ENCODE measurements at regions not wholly inside any gene's neighbourhood (a gene's known extent, or its start where the extent isn't known, plus 50 kb on each side); places are given as distances from the start of the nearest gene placed in this dataset.

- TF ChIP-seq ZNF263 (CRISPR knock-in tag; IDR thresholded peaks at IDR 0.05; ENCODE audit: low read depth), result no peak
- no peak for TF ChIP-seq PRDM15 (CRISPR knock-in tag; IDR thresholded peaks at IDR 0.05)
- TF ChIP-seq ERG (CRISPR knock-in tag; IDR thresholded peaks at IDR 0.05), result no peak
- TF ChIP-seq ARID4B (CRISPR knock-in tag; IDR thresholded peaks at IDR 0.05; ENCODE audit: borderline replicate concordance), result no peak
- no peak for TF ChIP-seq ZBTB43 (CRISPR knock-in tag; IDR thresholded peaks at IDR 0.05)
- no peak for TF ChIP-seq IRF2 (CRISPR knock-in tag; IDR thresholded peaks at IDR 0.05; ENCODE audit: borderline replicate concordance, low read depth)
- no peak for TF ChIP-seq SP1 (CRISPR knock-in tag; conservative IDR thresholded peaks at IDR 0.05)
- no peak for TF ChIP-seq EMX1 (CRISPR knock-in tag; IDR thresholded peaks at IDR 0.05)
- no peak for TF ChIP-seq ZNF317 (CRISPR knock-in tag; IDR thresholded peaks at IDR 0.05; ENCODE audit: borderline replicate concordance, low read depth)
- no peak for TF ChIP-seq HMGXB4 (CRISPR knock-in tag; IDR thresholded peaks at IDR 0.05)
Observed at GRCh38 chr21:29462479-29462878, 163.8 kb downstream of the BACH1 start (continued).

GRCh38 chr21:29465546-29465945 lies 166.8 kb downstream of the BACH1 start:
- DNase-seq (ENCODE audit: low spot score), result no peak
- H3K36me3 Mint-ChIP-seq, result peaks cover 10% of the 10 kb centered on the region
- H3K9me3 Mint-ChIP-seq, result peaks cover 16% of the 10 kb centered on the region
- H3K4me3 Mint-ChIP-seq, result no peak overlapping the region
- ATAC-seq, result no peak
- ChIA-PET POLR2A (no interaction called here), CTCF (interaction anchor here (0.7 to 1.5 kb wide), 2 partner anchors 11 to 34 kb away, joined by 3 read pairs; no protein-coding TSS in a partner anchor)
- H3K27me3 Mint-ChIP-seq (ENCODE audit: low read depth), result no peaks in the 10 kb centered on the region
- H3K27ac Mint-ChIP-seq, result no peak overlapping the region
- H3K4me1 Mint-ChIP-seq, result no peaks in the 10 kb centered on the region
- TF ChIP-seq E2F5 (CRISPR knock-in tag; IDR thresholded peaks at IDR 0.05) (no peak), EMX1 (CRISPR knock-in tag; IDR thresholded peaks at IDR 0.05) (no peak), TEAD4 (CRISPR knock-in tag; IDR thresholded peaks at IDR 0.05) (no peak), ZNF416 (CRISPR knock-in tag; IDR thresholded peaks at IDR 0.05) (no peak), KAT7 (CRISPR knock-in tag; IDR thresholded peaks at IDR 0.05; ENCODE audit: borderline replicate concordance) (no peak), ATF6 (CRISPR knock-in tag; IDR thresholded peaks at IDR 0.05) (no peak), ERG (CRISPR knock-in tag; IDR thresholded peaks at IDR 0.05) (no peak), CREM (CRISPR knock-in tag; IDR thresholded peaks at IDR 0.05) (no peak), NR1H2 (CRISPR knock-in tag; IDR thresholded peaks at IDR 0.05) (no peak), ATF1 (CRISPR knock-in tag; IDR thresholded peaks at IDR 0.05) (no peak)

Measured in WTC11 (cell line).